H1 (cell line): ENCODE measurements at regions not wholly inside any gene's neighbourhood (a gene's known extent, or its start where the extent isn't known, plus 50 kb on each side); places are given as distances from the start of the nearest gene placed in this dataset.

Experiments
- CTCF ChIA-PET: fragments of 300-600 bp; sonication (Branson Sonifier 250); formaldehyde crosslinking; loops from one replicate; lab custom pipeline; 2021; ENCODE audit not compliant: partially characterized antibody; lab: Charles Lee
- POLR2A ChIA-PET: fragments of 300-600 bp; sonication (Branson Sonifier 250); formaldehyde crosslinking; loops from one replicate; lab custom pipeline; 2021; ENCODE audit warnings: inconsistent platforms; ENCODE audit not compliant: partially characterized antibody; lab: Charles Lee
- DNase-seq, 2 experiments: peaks; one replicate each; pipeline versions ENCODE4 v3.0.0 to v3.0.0-alpha.2; 2010 to 2022; ENCODE audit warnings: low spot score in 2 of 2, low read depth in 1 of 2, mixed read lengths in 1 of 2
- FAIRE-seq: peaks from 2 replicates; lab custom pipeline; 2011; peaks lifted over from hg19 to GRCh38; lab: Jason Lieb, UNC
- H2AFZ ChIP-seq: 2 replicates; pipeline ENCODE4 v1.8.1; 2012; ENCODE audit warnings: low read length, inconsistent platforms
- H2AK5ac ChIP-seq: 2 replicates; pipeline ENCODE4 v1.6.1; 2013; ENCODE audit warnings: low read depth, low read length
- H2BK120ac ChIP-seq: replicated peaks from 2 replicates; pipeline ENCODE3; 2013; ENCODE audit warnings: low read depth, low read length, inconsistent platforms
- H2BK12ac ChIP-seq: 2 replicates; pipeline ENCODE4 v1.6.1; 2013; ENCODE audit warnings: low read depth, low read length
- H2BK15ac ChIP-seq: 2 replicates; pipeline ENCODE4 v1.6.1; 2013; ENCODE audit warnings: low read length
- H2BK20ac ChIP-seq: 2 replicates; pipeline ENCODE4 v1.6.1; 2013; ENCODE audit warnings: low read length
- H2BK5ac ChIP-seq: 2 replicates; pipeline ENCODE4 v1.6.1; 2013; ENCODE audit warnings: low read depth, low read length
- H3K14ac ChIP-seq: 2 replicates; pipeline ENCODE4 v1.6.1; 2013; ENCODE audit warnings: inconsistent platforms; ENCODE audit not compliant: insufficient read length
- H3K18ac ChIP-seq: 2 replicates; pipeline ENCODE4 v1.6.1; 2013; ENCODE audit warnings: low read length; ENCODE audit errors: extremely low read depth
- H3K23ac ChIP-seq: 2 replicates; pipeline ENCODE4 v1.6.1; 2013; ENCODE audit warnings: inconsistent platforms; ENCODE audit not compliant: insufficient read length
- H3K23me2 ChIP-seq: 2 replicates; pipeline ENCODE4 v1.6.1; 2013; ENCODE audit warnings: low read depth, low read length
- H3K27ac ChIP-seq: 2 replicates; pipeline ENCODE4 v1.6.1; 2011; ENCODE audit warnings: low read depth, low read length, inconsistent platforms
- H3K27me3 ChIP-seq, 4 experiments: replicated peaks in 1 of 4; 1 replicate in 1 of 4; 2 replicates in 3 of 4; pipeline versions ENCODE4 v1.6.1 to v1.8.1; 2011 to 2013; ENCODE audit warnings: low read length in 3 of 4, mild to moderate bottlenecking in 3 of 4, inconsistent platforms in 2 of 4, mixed read lengths in 2 of 4, moderate library complexity in 1 of 4; ENCODE audit not compliant: control insufficient read depth in 3 of 4, insufficient read depth in 3 of 4; ENCODE audit errors: extremely low read depth in 1 of 4
- H3K36me3 ChIP-seq, 4 experiments: 2 replicates each; pipeline versions ENCODE4 v1.6.1 to v1.8.1; 2011 to 2013; ENCODE audit warnings: mild to moderate bottlenecking in 4 of 4, low read length in 3 of 4, moderate library complexity in 2 of 4, control low read depth in 1 of 4, inconsistent platforms in 1 of 4; ENCODE audit not compliant: insufficient read depth in 4 of 4, control insufficient read depth in 2 of 4
- H3K4ac ChIP-seq: replicated peaks from 2 replicates; pipeline ENCODE3; 2013; ENCODE audit warnings: low read length, low read depth, mixed read lengths, inconsistent platforms; ENCODE audit not compliant: insufficient read length
- H3K4me1 ChIP-seq, 4 experiments: replicated peaks in 1 of 4; 1 replicate in 1 of 4; 2 replicates in 3 of 4; pipeline versions ENCODE4 v1.6.1 to v1.8.1; 2011 to 2013; ENCODE audit warnings: low read length in 3 of 4, inconsistent platforms in 2 of 4, mixed read lengths in 1 of 4; ENCODE audit not compliant: insufficient read depth in 4 of 4, control insufficient read depth in 3 of 4
- H3K4me2 ChIP-seq, 2 experiments: 2 replicates each; pipeline versions ENCODE4 v1.6.1 to v1.8.1; 2011 to 2013; ENCODE audit warnings: low read depth in 2 of 2, low read length in 2 of 2, control low read depth in 1 of 2, inconsistent platforms in 1 of 2, mild to moderate bottlenecking in 1 of 2; ENCODE audit not compliant: insufficient read depth in 1 of 2
- H3K4me3 ChIP-seq, 4 experiments: fragments of 200-600, 300-600 bp in 1 of 4; sonication (generic), shearing (Covaris generic), sonication (Bioruptor Twin) in 1 of 4; 2 replicates each; pipeline versions ENCODE4 v1.5.1 to v1.8.1; 2011 to 2016; ENCODE audit warnings: low read length in 4 of 4, low read depth in 3 of 4, control low read depth in 2 of 4, inconsistent platforms in 2 of 4, mild to moderate bottlenecking in 2 of 4, mixed read lengths in 1 of 4, moderate library complexity in 1 of 4; ENCODE audit not compliant: insufficient read depth in 2 of 4; ENCODE audit errors: extremely low read depth in 1 of 4
- H3K56ac ChIP-seq: replicated peaks from 2 replicates; pipeline ENCODE3; 2013; ENCODE audit warnings: low read depth, mild to moderate bottlenecking, mixed read lengths, low read length, inconsistent platforms; ENCODE audit not compliant: insufficient read length
- H3K79me1 ChIP-seq: 2 replicates; pipeline ENCODE4 v1.6.1; 2013; ENCODE audit warnings: low read depth, low read length, control low read depth
- H3K79me2 ChIP-seq, 2 experiments: 2 replicates each; pipeline versions ENCODE4 v1.6.1 to v1.8.1; 2012 to 2013; ENCODE audit warnings: low read length in 2 of 2, mild to moderate bottlenecking in 2 of 2, inconsistent platforms in 1 of 2; ENCODE audit not compliant: insufficient read depth in 2 of 2, control insufficient read depth in 1 of 2
- H3K9ac ChIP-seq, 4 experiments: replicated peaks in 1 of 4; 1 replicate in 1 of 4; 2 replicates in 3 of 4; pipeline versions ENCODE4 v1.6.1 to v1.8.1; 2011 to 2013; ENCODE audit warnings: low read depth in 3 of 4, low read length in 3 of 4, control low read depth in 2 of 4, mild to moderate bottlenecking in 2 of 4, moderate library complexity in 2 of 4, inconsistent platforms in 1 of 4; ENCODE audit errors: extremely low read depth in 1 of 4
- H3K9me3 ChIP-seq, 2 experiments: 2 replicates each; pipeline versions ENCODE4 v1.6.1 to v1.8.1; 2012 to 2013; ENCODE audit warnings: mild to moderate bottlenecking in 2 of 2, moderate library complexity in 2 of 2, control low read depth in 1 of 2, inconsistent platforms in 1 of 2, low read depth in 1 of 2, low read length in 1 of 2, mixed read lengths in 1 of 2; ENCODE audit not compliant: insufficient read depth in 2 of 2
- H4K20me1 ChIP-seq, 2 experiments: replicated peaks in 1 of 2; 2 replicates each; pipeline versions ENCODE3 to v1.8.1; 2011 to 2013; ENCODE audit warnings: inconsistent platforms in 2 of 2, low read length in 2 of 2, mild to moderate bottlenecking in 1 of 2; ENCODE audit not compliant: insufficient read depth in 2 of 2, control insufficient read depth in 1 of 2
- H4K5ac ChIP-seq: 2 replicates; pipeline ENCODE4 v1.6.1; 2013; ENCODE audit warnings: low read length, low read depth, mixed read lengths, inconsistent platforms; ENCODE audit not compliant: insufficient read length
- H4K8ac ChIP-seq: 2 replicates; pipeline ENCODE4 v1.8.0; 2013; ENCODE audit warnings: mild to moderate bottlenecking, moderate library complexity, low read length, inconsistent platforms; ENCODE audit not compliant: insufficient read depth; ENCODE audit errors: extremely low read depth
- H4K91ac ChIP-seq: replicated peaks from 2 replicates; pipeline ENCODE3; 2013; ENCODE audit warnings: low read length, mixed read lengths, inconsistent platforms; ENCODE audit not compliant: insufficient read length
- CHD7 ChIP-seq: fragments of 300-600 bp; sonication (generic); IDR thresholded peaks from 2 replicates; pipeline ENCODE4 v1.7.1; 2012; ENCODE audit warnings: low read length, moderate library complexity, mild to moderate bottlenecking, inconsistent platforms; ENCODE audit not compliant: insufficient replicate concordance
- WGBS, 2 experiments: shearing (Covaris generic) in 1 of 2; methylation state at CpG; one replicate each; pipeline versions ENCODE4 v1.1.6 to v1.1.7; 2013 to 2015; ENCODE audit warnings: low lambda C conversion rate in 2 of 2, mixed read lengths in 2 of 2, inconsistent platforms in 1 of 2, low coverage in 1 of 2, missing lambda C conversion rate in 1 of 2; ENCODE audit not compliant: insufficient replicate concordance in 2 of 2, insufficient coverage in 1 of 2, insufficient read length in 1 of 2; ENCODE audit errors: extremely low coverage in 1 of 2, missing lambda C conversion rate in 1 of 2; 5-methylcytosine and 5-hydroxymethylcytosine counted together

DNA sequence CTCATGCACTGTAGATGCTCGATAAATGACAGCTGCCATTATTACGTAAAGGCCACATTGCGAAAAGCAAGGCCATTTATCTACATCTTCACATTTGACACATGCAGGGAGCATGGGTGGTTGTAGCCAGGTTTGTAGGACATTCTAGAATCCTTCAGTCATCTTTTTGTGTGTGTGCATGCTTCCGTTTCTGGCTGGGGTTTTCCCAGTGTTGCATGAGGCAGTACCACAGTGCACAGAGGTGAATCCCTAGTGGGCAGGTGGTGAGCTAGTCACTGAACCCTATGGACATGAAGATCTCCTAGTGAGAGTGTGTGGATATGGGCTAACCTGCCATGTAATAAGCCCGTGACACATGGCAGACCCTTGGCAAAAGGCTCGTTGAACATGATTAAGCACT lies 151.8 kb upstream of the SLC14A2 start:
- Histone ChIP-seq H3K4me1 (no peaks in the 10 kb centered on the region), H3K27me3 (no peaks in the 10 kb centered on the region), H3K4ac (no peak overlapping the region), H3K4me2 (no peak overlapping the region), H2BK20ac (no peak overlapping the region), H3K23ac (no peak overlapping the region), H2BK120ac (no peak overlapping the region), H2BK5ac (no peak overlapping the region), H3K36me3 (no peaks in the 10 kb centered on the region), H3K27ac (no peak overlapping the region), H4K5ac (no peak overlapping the region), H3K9ac (no peak overlapping the region), H3K79me1 (no peaks in the 10 kb centered on the region), H3K4me3 (no peak overlapping the region), H4K91ac (no peak overlapping the region), H3K18ac (no peak overlapping the region), H2AFZ (no peak overlapping the region), H2BK15ac (no peak overlapping the region), H4K8ac (no peak overlapping the region), H2AK5ac (no peak overlapping the region), H3K23me2 (no peaks in the 10 kb centered on the region), H4K20me1 (no peaks in the 10 kb centered on the region), H3K9me3 (no peaks in the 10 kb centered on the region), H3K14ac (no peak overlapping the region), H2BK12ac (no peak overlapping the region), H3K79me2 (no peaks in the 10 kb centered on the region), H3K56ac (no peak overlapping the region)
- CTCF ChIA-PET: interaction anchor here (1.3 kb wide), 1 partner anchor 10 kb away, joined by 3 read pairs; no protein-coding TSS in a partner anchor
- DNase-seq: no peak
- WGBS, 2 experiments: 88% methylated on average over 6 of the region's 6 CpGs; no CpG with 5 or more reads in 1 of the 2 experiments
- no peak for FAIRE-seq
- POLR2A ChIA-PET: no interaction called here
- no peak for TF ChIP-seq CHD7
